Keratinocyte (primary cell): ENCODE measurements at regions not wholly inside any gene's neighbourhood (a gene's known extent, or its start where the extent isn't known, plus 50 kb on each side); places are given as distances from the start of the nearest gene placed in this dataset.

Experiments used
- DNase-seq: peaks from one replicate; pipeline ENCODE4 v3.0.0-alpha.2; 2011; ENCODE audit warnings: low read depth, missing footprints, low spot score
- FAIRE-seq: peaks from 2 replicates; lab custom pipeline; 2011; peaks lifted over from hg19 to GRCh38; lab: Jason Lieb, UNC
- H2AFZ ChIP-seq: 2 replicates; pipeline ENCODE4 v1.6.0; 2012; ENCODE audit warnings: low read length, control low read depth, inconsistent platforms; ENCODE audit not compliant: control insufficient read depth
- H3K27ac ChIP-seq: 2 replicates; pipeline ENCODE4 v1.5.1; 2011; ENCODE audit warnings: low read length; ENCODE audit not compliant: control insufficient read depth, insufficient read depth
- H3K27me3 ChIP-seq: 3 replicates; pipeline ENCODE4 v1.6.0; 2011; ENCODE audit warnings: low read length; ENCODE audit not compliant: control insufficient read depth, insufficient read depth; ENCODE audit errors: extremely low read depth
- H3K36me3 ChIP-seq, 2 experiments: 2 replicates in 1 of 2; 3 replicates in 1 of 2; pipeline ENCODE4 v1.5.1; 2011; ENCODE audit warnings: low read length in 2 of 2, mild to moderate bottlenecking in 1 of 2; ENCODE audit not compliant: control insufficient read depth in 2 of 2, insufficient read depth in 2 of 2; ENCODE audit errors: extremely low read depth in 1 of 2
- H3K4me1 ChIP-seq: 3 replicates; pipeline ENCODE4 v1.5.1; 2011; ENCODE audit warnings: low read length; ENCODE audit not compliant: control insufficient read depth, insufficient read depth; ENCODE audit errors: extremely low read depth
- H3K4me2 ChIP-seq: 3 replicates; pipeline ENCODE4 v1.6.0; 2011; ENCODE audit warnings: low read depth, low read length; ENCODE audit not compliant: control insufficient read depth, insufficient read depth; ENCODE audit errors: extremely low read depth
- H3K4me3 ChIP-seq, 3 experiments: fragments of 200-600 bp in 1 of 3; sonication (generic) in 1 of 3; 2 replicates in 2 of 3; 3 replicates in 1 of 3; pipeline ENCODE4 v1.5.1; 2011 to 2016; ENCODE audit warnings: low read length in 3 of 3, mild to moderate bottlenecking in 3 of 3, control low read depth in 2 of 3, inconsistent platforms in 1 of 3, low read depth in 1 of 3, mixed read lengths in 1 of 3, mixed run types in 1 of 3, moderate library complexity in 1 of 3; ENCODE audit not compliant: control insufficient read depth in 2 of 3, insufficient read depth in 2 of 3; ENCODE audit errors: extremely low read depth in 1 of 3
- H3K79me2 ChIP-seq: 2 replicates; pipeline ENCODE4 v1.6.0; 2012; ENCODE audit warnings: low read length; ENCODE audit not compliant: control insufficient read depth, insufficient read depth
- H3K9ac ChIP-seq: 3 replicates; pipeline ENCODE4 v1.6.0; 2011; ENCODE audit warnings: low read length; ENCODE audit not compliant: control insufficient read depth, insufficient read depth; ENCODE audit errors: extremely low read depth
- H3K9me1 ChIP-seq: 3 replicates; pipeline ENCODE4 v1.6.0; 2011; ENCODE audit warnings: low read length; ENCODE audit not compliant: control insufficient read depth, insufficient read depth; ENCODE audit errors: extremely low read depth
- H3K9me3 ChIP-seq: 2 replicates; pipeline ENCODE4 v1.5.1; 2012; ENCODE audit warnings: low read depth, low read length; ENCODE audit not compliant: control insufficient read depth
- H4K20me1 ChIP-seq: 3 replicates; pipeline ENCODE4 v1.6.0; 2011; ENCODE audit warnings: low read length; ENCODE audit not compliant: control insufficient read depth, insufficient read depth; ENCODE audit errors: extremely low read depth
- CTCF ChIP-seq, 3 experiments: IDR thresholded peaks in 1 of 3; conservative IDR thresholded peaks in 1 of 3; optimal IDR thresholded peaks in 1 of 3; 2 replicates in 2 of 3; 3 replicates in 1 of 3; pipeline versions ENCODE3 to v1.5.1; 2011; ENCODE audit warnings: low read length in 3 of 3, mild to moderate bottlenecking in 3 of 3, moderate library complexity in 2 of 3, control low read depth in 1 of 3, inconsistent platforms in 1 of 3; ENCODE audit not compliant: insufficient read depth in 2 of 3; ENCODE audit errors: extremely low read depth in 1 of 3
- EZH2 ChIP-seq: IDR thresholded peaks from one replicate; pipeline ENCODE4 v1.6.1; 2012; ENCODE audit warnings: inconsistent platforms, mild to moderate bottlenecking, low read length, moderate library complexity
- dilution Hi-C: fragments of 300-500 bp; cut with MboI; formaldehyde crosslinking; loops from one replicate; pipeline ENCODE4 v1.7.0; 2020; ENCODE audit warnings: low sequenced_read_pairs; ENCODE audit not compliant: extremely low pct_ligation_motif_present

GRCh38 chr13:81916461-81916860 lies 1575.5 kb upstream of the SPRY2 start:
- Histone ChIP-seq H3K36me3 (no peaks in the 10 kb centered on the region), H3K27me3 (no peaks in the 10 kb centered on the region), H3K27ac (no peak overlapping the region), H4K20me1 (no peaks in the 10 kb centered on the region), H3K9ac (no peak overlapping the region), H3K4me2 (no peak overlapping the region), H3K4me3 (no peak overlapping the region), H3K79me2 (no peaks in the 10 kb centered on the region), H3K9me1 (no peaks in the 10 kb centered on the region), H2AFZ (no peak overlapping the region), H3K9me3 (no peaks in the 10 kb centered on the region), H3K4me1 (no peaks in the 10 kb centered on the region)
- TF ChIP-seq CTCF (optimal IDR thresholded peaks at IDR 0.05 in 1 of 3, IDR thresholded peaks at IDR 0.05 in 1 of 3, conservative IDR thresholded peaks at IDR 0.05 in 1 of 3; ENCODE audit: extremely low read depth in 1 of 3, insufficient read depth in 2 of 3, low read length in 3 of 3) (no peak), EZH2 (no peak)
- dilution Hi-C loops: no loop called here
- FAIRE-seq (no peak), DNase-seq (no peak)

- no peaks in the 10 kb centered on the region for H3K9me3 ChIP-seq
- no peaks in the 10 kb centered on the region for H3K9me1 ChIP-seq
- H3K4me2 ChIP-seq: no peak overlapping the region
- dilution Hi-C loops: no loop called here
- no peak overlapping the region for H3K4me3 ChIP-seq
- H3K27ac ChIP-seq: no peak overlapping the region
- no peak for DNase-seq
- H2AFZ ChIP-seq: no peak overlapping the region
- no peaks in the 10 kb centered on the region for H3K4me1 ChIP-seq
- H3K27me3 ChIP-seq: no peaks in the 10 kb centered on the region
- H3K9ac ChIP-seq: no peak overlapping the region
- FAIRE-seq: no peak
- H4K20me1 ChIP-seq: no peaks in the 10 kb centered on the region
- TF ChIP-seq CTCF (optimal IDR thresholded peaks at IDR 0.05 in 1 of 3, IDR thresholded peaks at IDR 0.05 in 1 of 3, conservative IDR thresholded peaks at IDR 0.05 in 1 of 3; ENCODE audit: extremely low read depth in 1 of 3, insufficient read depth in 2 of 3, low read length in 3 of 3) (no peak), EZH2 (no peak)
- no peaks in the 10 kb centered on the region for H3K36me3 ChIP-seq
- H3K79me2 ChIP-seq: no peaks in the 10 kb centered on the region
Observed at GRCh38 chr13:81907787-81908372, 1567.0 kb upstream of the SPRY2 start.
